Cerebellar cortex (tissue), 1 donor: ENCODE measurements at regions not wholly inside any gene's neighbourhood (a gene's known extent, or its start where the extent isn't known, plus 50 kb on each side); places are given as distances from the start of the nearest gene placed in this dataset.
"Not testable (repeated sequence)": the region's sequence is repeated elsewhere in the genome, so short reads cannot be mapped to it uniquely, and the experiment has no call there.

Experiments
- DNase-seq: peaks from one replicate; pipeline ENCODE4 v3.0.0-alpha.2; 2015; ENCODE audit warnings: low spot score

DNA sequence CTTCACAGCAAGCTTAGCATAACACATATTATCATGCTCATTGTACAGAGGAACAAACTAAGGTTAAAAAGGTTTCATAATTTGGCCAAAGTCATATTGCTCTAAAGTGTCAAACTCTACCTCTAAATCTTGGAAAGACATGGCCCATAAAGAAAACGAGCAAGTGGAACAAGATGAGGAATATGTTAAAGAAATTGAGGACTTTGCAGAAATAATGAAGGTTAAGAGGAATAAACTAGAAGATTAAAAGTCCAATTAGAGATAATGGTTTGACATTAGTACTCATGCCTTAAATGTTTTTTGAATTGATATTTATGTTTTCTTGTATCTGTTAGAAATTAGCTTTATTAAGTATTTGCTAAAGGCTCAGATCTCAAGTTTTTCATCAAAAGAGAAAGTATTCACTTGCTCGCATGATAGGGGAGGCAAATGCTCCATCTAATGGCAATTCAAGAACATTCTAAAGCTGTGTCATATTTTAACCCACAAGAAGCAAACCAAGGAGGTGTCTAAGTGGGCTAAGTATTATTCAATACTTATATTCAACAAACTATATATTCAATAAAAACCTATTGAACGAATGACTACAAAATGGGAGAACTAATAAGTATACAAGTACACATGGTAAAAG is 192.9 kb upstream of the SPTLC3 start:
- DNase-seq: no peak

DNA sequence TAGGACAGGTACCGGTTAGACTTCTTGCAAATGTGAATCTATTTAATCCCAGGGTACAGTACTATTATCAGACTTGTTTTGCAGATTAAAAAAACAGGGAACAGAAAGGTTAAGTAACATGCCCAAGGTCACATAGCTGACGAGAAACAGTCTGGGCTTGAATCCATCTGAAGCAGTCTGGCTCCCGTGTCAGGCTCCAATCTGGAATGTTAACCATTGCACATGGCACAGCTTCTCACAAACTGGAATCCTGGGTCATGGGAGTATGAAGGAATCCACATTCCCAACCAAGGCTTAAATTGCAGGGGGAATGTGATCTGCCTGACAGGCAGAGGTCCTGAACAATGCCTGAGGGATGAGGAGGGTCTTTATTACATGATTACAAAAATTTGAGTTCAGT is 187.5 kb upstream of the SPTLC3 start:
- no peak for DNase-seq

DNA sequence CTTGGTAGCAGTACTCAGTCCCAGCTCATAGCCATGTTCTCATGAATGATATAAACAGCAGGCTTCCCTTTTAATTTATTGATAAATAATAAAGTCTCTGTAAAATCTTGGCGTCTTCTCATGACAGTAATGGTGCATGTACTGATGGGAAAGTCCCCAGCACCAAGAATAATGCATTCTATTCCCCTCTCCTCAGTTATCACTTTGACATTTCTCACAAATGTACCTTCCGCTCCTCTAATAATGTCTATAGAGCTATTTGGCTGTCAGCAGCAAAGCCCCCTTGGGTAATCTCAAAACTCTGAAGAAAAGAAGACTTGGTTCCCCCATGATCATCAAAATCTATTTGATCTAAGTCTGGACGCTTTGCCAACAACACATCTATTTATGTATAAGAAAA is 185.0 kb upstream of the SPTLC3 start:
- DNase-seq: no peak

DNA sequence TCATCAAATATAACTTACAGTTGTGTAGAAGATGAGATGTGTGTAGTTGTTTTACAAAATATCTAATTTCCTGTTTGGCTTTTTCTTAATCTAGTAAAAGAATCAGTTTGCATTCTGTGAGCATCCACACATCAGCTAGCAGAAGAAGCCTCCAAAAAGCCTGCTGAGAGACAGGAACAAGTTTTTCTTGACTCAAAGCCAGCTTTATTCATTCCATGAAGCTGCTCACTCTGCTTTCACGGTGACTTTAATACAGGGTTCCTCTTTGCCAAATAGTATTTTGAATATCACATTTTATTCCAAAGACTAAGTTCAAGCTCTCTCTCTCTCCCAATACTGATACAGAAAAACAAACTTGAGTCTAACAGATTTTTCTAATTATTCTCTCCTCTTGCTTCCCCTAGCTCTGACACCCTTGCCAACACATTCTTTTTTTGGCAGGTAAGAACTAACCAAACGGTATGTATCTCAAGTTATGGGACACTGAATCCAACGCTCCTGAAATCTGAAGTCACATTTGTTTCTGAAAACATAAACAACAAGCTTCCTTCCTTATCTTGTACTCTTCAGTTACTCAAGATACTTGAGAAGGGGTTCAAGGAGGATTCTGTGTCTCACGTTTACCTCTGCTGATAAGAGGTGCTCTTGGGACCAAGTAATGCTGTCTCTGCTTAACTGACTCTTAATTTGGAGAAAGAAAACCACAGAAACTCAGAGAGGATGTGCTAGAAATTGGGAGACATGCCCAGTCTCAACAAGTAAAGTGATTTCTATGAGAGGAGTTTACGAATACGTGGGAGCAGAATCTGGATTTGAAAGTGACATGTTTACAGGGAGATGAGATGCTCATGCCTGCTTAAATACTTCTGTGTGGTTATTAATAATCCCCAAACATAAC is 184.2 kb upstream of the SPTLC3 start:
- peak; percentile 79 for DNase-seq

DNA sequence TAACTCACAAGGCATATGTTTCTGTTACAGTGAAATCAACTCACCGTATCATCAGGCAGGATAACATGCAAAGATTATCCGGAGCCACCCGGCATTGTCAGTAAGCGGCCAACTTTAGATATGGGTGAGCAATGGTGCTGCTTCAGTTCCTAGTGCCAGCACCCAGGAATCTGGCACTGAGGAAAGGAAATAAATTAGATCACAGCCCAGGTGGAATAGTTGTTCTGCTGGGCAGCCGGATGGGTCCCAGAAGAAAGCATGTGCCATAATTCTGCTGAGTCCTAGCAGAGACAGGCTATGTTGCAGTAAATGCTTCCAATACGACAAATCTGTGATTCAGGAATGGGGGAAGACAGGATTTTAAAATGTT is 183.6 kb upstream of the SPTLC3 start:
- DNase-seq: peak; percentile 94

DNA sequence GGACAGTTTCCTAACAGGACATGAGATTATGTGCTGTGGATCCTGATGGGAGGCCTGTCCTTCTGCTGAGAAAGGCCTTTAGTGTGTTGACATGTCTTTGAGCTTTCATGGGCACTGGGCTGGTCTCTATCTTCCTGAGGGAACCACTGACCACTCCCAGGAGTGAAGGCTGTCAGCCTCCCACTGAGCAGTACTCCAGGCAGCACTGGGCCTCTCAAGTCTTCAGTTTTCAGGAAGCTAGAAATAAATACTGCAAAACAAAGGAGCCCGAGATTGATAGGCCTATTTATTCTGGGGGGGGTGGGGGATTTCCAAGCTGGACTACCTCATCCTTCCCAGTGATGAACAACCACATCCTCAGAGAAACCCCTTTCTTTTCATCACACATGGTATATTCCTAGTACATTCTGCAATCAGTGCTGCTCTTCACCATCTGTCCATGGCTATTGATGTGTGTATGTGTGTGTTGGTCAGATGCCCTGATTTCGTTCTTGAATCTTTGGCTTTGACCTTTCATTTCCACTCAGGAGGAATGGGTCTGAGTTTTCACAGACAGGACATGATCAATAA is 180.9 kb upstream of the SPTLC3 start:
- peak; percentile 82 for DNase-seq

DNA sequence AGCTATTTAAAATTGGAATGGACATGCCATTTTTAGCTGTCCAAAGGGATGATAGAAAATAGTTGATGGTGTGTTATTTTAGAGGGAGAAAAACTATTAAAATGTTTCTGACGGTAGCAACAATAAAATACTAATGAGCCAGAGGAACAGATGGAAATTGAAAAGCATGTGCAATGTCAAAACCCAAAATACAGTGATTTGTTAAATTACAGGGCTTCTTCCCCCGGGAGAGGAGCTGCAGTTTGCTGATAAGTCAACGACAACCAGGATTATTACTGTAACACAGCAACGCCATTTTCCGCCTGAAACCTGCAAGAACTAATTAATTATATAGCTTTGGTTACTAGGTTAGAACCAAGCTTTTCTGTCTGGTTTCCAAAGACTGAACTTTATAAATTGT is 179.6 kb upstream of the SPTLC3 start:
- DNase-seq: peak; percentile 51

DNA sequence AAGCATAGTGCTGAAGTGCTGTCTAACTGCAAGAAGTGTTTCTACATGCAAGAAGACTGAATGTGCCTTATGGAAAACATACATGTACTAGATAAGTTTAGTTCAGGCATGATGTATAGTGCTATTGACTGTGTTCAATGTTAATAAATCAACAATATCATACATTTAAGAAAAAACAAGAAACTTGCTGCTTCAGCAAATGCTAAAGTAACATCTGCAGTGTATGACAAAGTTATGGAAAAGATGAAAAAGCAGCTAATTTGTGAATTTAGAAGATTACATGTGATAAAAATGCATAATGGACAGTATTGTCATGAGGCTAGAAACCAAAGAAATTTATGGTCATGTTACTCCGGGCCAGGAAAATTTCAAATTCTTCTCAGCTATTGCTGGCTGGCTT is 174.9 kb upstream of the SPTLC3 start:
- no peak for DNase-seq

DNA sequence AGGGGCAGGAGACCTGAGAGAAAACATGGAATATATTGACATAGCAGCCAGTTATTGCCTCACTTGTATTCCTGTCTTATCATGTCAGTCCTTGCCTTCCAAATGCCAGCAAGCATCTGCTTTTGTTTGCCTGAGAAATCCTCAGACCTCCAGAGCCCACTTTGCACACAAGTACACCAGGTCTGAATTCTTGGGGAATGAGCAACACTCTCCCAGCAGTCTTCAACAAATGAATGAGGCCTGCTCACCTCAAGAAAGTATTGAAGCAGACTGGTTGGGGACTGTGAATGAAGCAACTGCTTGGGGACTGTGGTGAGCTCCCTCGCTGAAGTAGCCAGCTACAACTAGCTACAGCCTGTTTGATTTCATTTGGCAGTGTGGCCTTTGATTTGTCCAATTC is 172.8 kb upstream of the SPTLC3 start:
- DNase-seq: no peak

DNA sequence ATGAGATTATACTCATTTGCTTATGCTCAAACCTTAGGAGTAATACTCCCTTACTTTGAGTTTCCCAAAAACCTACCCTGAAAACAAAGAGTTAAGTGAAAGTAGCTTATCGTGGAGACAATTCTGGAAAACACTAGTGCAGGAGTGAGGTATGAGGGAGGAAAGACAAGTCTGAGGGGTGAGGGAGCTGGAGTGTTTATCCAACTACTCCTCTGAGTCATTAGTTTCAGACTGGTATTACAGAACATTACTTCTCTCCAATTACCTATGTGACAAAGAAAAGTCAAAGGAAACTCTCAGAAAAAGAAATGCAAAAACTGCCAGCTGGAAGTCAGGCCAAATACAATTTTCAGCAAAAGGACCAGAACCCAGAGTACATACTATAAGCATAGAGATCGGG is 171.1 kb upstream of the SPTLC3 start:
- DNase-seq: no peak

DNA sequence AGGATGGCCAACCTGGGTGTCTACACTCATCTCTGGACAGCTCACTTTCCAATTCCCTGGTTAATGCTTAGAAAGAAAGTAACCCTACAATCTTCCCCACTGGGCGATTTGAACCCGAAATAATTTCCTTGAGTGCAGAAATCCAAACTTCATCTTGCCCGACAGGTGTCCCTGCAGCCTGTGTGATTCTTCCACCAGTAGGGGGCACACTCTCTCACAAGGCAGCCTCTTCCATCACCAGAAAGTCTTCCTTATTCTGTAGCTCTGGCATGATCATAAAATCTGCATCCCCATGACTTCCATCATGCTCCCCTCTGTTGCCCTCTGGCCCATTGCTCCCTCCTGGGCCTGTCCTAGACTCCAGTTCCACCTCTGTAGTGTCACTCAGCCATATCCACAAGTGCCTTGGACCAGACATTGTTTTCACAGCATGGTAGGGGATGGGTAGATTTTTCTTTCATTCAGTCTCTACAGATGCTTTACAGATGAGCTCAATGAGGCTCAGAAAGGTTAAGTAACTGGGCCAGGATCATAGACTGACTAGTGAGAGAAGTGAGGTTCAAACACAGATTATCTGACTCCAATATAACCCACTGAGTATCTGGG is 170.4 kb upstream of the SPTLC3 start:
- no peak for DNase-seq

DNA sequence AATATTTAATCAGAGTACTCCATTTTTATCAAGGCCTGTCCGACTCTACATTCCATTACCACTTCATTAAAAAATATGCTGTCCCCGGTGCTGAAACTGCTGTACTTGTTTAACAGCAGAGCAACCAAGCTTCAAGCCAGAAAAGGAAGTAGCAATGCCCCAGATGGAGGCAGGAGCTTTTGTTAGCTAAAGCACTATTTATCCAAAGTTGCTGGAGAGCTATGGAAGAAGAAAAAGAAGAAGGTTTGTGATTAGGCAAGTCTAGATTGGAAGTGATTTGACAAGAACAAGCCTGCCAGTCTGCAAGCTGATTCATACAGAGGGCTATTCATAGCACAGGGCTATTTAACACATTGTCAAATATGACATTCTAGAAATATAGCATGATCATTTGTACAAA is 160.9 kb upstream of the SPTLC3 start:
- no peak for DNase-seq

DNA sequence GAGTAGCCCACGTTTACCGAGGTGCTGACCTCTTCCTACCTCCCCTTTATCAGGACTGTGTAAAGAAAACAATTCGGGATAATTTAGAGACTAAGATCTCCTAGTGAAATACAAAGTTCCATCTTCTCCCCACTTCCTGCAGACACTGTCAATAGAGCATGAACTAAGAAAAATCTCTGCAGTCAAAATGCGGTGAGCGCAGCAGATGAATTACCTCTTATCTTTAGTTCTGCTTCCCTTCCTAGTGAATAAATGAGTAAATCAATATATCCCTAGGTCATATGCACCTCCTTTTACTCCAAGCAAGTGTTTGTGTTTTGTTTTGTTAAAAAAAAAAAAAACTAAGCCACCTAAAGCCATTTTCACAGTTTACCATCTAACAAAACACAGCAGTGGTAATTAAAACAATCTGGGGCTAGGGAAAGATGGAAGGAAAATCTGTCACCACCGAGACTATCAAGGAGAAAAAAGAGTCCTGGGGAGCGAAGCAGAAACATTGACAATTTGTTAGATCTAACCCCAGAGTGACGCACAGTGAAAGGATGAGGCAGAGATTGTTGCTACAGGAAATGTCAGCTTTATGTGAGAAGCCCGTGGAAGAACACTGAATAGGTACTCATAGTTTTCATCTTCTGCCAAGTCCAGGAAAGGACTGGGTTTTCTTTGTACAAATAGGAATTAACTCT is 159.4 kb upstream of the SPTLC3 start:
- DNase-seq: no peak

DNA sequence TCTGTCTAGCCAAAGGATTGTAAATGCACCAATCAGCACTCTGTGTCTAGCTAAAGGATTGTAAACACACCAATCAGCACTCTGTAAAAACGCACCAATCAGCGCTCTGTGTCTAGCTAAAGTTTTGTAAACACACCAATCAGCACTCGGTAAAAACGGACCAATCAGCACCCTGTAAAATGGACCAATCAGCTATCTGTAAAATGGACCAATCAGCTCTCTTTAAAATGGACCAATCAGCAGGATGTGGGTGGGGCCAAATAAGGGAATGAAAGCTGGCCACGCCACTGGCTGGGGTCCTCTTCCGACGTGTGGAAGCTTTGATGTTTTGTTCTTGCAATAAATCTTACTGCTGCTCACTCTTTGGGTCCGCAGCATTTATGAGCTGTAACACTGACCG is 151.1 kb upstream of the SPTLC3 start:
- DNase-seq: not testable (repeated sequence)

DNA sequence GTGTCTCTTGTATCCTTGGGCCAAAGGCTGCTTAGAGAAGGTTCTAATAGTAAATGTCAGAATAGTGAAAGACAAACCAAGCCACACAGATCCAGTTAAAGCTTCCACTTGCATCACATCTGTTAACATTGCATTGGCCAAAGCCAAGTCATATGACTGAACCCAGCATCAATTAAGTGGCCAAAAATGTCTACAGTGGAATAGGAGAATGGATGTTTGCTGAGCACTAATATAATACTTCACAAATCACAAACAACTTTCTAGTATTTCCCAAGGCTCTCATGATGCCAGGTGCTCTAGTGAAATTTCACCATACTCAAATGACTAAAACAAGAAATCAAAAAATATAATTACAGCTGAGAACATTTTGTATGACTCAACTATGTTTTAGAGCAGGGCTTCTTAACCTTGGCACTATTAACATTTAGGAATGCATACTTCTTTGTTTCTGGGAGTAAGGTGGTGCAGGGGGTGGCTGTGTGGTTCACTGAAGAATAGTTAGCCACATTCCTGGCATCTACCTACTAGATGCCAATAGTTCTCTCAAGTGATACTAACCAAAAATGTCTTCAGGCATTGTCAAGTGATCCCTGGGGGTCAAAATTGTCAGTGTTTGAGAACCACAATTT is 148.0 kb upstream of the SPTLC3 start:
- no peak for DNase-seq

DNA sequence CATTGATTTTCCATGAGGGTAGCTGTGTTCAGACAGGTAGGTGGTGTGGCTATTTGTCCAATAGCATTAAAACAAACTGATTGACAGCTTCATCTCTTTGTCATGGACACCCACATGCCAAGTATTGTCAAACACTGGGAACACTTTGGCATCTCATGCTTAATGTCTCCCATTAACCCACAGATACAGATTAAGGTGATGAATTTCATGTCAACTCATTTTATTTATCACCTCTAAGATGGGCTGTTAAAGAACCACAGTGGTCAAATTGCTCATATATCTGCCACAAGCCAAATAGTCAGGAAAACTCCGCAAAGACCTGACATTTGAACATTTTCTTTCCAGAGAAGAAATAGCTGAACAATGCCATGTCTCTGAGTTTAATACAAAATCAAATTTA is 139.1 kb upstream of the SPTLC3 start:
- no peak for DNase-seq

DNA sequence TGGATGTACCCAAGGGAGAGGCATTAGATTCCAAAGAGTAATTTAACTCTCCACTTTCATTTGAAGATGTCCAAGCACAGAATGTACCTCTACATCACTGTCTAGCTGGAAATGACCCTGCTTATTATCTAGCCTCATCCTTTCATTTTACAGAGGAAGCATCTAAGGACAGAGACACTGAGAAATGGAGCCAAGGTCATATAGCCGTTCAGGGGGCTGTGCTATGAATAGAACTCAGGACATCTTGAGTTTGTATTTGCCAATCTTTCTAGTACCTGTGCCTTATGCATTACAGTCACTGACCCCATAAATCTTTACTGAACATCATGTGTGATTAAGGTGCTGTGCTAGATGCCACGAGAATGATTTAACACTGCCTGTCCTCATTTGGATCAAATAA is 138.2 kb upstream of the SPTLC3 start:
- no peak for DNase-seq

DNA sequence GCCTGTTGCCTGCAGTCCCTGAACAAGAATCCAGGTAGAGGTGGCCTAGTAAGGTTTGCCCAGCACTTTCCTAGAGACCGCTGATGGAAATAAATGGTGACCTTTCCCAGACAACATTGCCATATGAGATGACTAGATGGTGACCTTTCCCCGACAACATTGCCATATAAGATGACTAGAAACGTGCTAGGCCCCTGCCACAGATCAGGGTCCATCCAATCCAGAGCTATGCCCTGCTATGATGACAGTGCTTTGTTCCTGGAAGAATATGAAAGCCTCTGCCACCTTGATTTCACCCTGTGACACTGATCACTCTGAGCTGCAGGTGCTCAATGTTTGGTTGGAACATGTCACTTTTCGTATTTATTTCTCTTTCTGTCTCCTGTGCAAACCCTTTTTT is 133.8 kb upstream of the SPTLC3 start:
- no peak for DNase-seq

DNA sequence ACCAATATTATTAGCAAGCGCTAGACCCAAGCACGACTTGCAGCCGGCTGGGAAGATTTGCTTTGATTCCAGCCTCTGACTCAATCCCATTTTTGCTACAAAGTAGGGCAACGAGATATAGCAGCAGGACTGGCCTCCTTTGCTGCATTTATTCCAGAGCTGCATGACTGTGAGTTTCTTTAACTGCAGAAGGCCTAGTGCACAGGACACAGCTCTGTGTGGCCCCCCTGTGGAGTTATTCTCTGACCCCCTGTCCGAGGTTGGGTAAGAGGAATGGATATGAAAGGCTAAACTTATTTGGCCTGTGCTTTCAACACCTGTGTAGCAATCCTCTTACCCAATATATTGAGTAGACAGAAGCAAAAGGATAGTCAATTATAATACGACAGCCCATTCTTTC is 133.3 kb upstream of the SPTLC3 start:
- no peak for DNase-seq

DNA sequence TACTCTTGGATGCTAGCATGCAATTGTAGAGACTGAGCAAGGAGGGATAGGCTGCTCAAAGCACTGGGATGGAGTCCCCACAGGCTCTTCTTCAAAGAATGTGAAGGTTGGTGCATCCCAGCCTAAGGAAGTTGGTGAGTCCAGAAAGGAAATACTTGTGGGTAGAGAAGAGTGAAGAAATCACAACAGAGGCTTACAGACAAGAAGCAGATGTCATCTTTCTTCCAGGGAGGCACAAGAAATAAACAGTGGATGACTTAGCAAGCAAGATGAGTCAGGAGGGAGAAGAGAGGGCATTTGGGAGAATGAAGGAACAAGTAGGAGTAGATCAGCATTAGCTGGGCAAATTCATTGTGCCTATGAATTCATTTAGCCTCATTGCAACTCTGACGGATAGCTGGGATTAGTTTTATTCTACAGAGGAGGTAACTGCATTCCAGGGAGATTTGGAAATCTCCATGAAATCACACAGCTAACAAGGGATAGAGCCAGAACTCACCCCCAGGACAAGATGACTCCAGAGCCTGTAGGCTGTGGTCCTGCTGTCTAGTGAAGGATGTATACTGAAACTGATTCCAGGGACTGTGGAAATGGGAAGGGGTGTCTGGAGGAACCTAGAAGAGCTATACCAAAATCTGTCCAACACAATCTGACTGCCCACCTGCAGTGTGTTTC is 125.8 kb upstream of the SPTLC3 start:
- no peak for DNase-seq

DNA sequence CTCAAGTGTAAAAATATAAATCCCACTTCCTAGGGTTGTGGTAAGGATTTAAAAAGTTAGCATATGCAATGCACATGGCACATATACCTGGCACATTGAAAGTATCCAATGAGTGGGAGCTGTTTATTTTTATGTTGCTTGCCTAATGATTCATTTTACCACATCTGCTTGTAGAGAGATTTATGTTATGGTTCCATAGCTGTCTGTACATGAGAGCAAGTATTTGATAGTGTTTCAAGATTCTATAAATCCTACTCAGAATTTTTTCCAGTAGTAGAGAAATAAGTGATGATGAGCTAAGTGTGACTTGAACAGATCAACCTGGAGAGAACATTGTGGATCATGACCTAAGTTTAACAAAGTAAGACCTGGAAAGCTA is 125.3 kb upstream of the SPTLC3 start:
- DNase-seq: no peak
